ENCODE measurements at regions not wholly inside any gene's neighbourhood (a gene's known extent, or its start where the extent isn't known, plus 50 kb on each side); places are given as distances from the start of the nearest gene placed in this dataset.
"Not testable (repeated sequence)": the region's sequence is repeated elsewhere in the genome, so short reads cannot be mapped to it uniquely, and the experiment has no call there.

DNA sequence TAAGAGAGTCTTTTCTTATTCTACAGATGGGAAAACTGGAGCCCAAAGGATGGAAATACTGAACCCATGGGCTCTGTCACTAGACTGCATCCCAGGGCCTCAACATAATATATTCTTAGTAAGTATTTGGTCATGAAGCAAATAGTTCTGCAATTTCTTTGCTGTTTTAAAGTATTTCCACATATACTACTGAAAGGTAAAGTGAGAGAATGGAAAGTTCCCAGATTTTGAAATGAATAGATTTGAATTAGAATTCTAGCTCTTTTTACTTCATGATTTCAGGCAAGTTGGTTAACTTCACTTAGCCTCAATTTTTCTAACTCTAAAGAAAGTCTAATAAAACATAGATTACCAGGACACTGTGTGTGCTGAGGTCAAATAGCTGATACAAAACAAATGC, 95.6 kb upstream of the FGGY start:
- no peak for DNase-seq
- Histone ChIP-seq H3K36me3 (ENCODE audit: control insufficient read depth, insufficient read depth, low read length) (no peaks in the 10 kb centered on the region), H2BK5ac (ENCODE audit: low read length) (no peak overlapping the region)

DNA sequence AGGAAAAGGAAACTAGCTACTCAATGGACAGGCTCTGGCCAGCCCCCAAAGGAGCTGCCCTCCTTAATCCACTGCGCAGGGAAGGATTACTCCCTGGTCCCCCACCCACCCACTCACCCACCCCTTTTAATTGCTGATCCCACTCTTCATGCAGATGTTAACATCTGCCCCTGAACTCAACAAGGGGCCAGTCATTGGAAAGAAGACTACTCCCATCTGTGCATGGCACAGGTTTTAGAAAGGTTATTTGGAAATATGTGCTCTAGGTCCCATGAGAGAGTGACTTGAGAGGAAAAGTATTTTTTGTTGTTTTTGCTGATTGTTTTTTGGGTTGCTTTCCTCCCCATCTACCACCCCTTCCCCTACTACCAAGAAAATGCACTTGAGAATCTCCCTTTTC, 94.4 kb upstream of the FGGY start:
- Histone ChIP-seq H2BK120ac (ENCODE audit: low read depth, low read length) (no peak overlapping the region), H3K56ac (ENCODE audit: low read length) (no peak overlapping the region), H3K36me3 (ENCODE audit: control insufficient read depth, insufficient read depth, low read length) (no peaks in the 10 kb centered on the region), H3K9ac (ENCODE audit: low read length) (no peak overlapping the region), H3K4ac (ENCODE audit: low read depth, low read length) (no peak overlapping the region), H3K27me3 (ENCODE audit: insufficient read depth, low read length, poor library complexity) (no peaks in the 10 kb centered on the region), H2AK5ac (ENCODE audit: low read length) (no peak overlapping the region), H3K4me2 (ENCODE audit: low read length) (no peak overlapping the region), H3K27ac (ENCODE audit: low read depth, low read length) (no peak overlapping the region), H2BK15ac (replicated peaks; ENCODE audit: low read depth) (no peak overlapping the region), H4K8ac (ENCODE audit: low read depth, low read length) (no peak overlapping the region), H3K79me1 (ENCODE audit: low read length) (no peaks in the 10 kb centered on the region), H3K4me1 (ENCODE audit: control insufficient read depth, low read depth, low read length) (no peaks in the 10 kb centered on the region), H3K4me3 (ENCODE audit: low read length) (no peak overlapping the region), H4K5ac (ENCODE audit: low read length) (no peak overlapping the region), H3K23ac (ENCODE audit: low read length) (no peak overlapping the region), H3K18ac (ENCODE audit: low read length) (no peak overlapping the region), H2BK5ac (ENCODE audit: low read length) (no peak overlapping the region), H3K79me2 (ENCODE audit: control insufficient read depth, insufficient read depth, low read length) (no peaks in the 10 kb centered on the region)
- no peak for DNase-seq
- no CpG with 5 or more reads among the region's 1 CpG for WGBS (ENCODE audit: extremely low coverage, insufficient coverage, low lambda C conversion rate)

More for the DNA sequence above, 95.6 kb upstream of the FGGY start:
- H3K4me3 ChIP-seq (ENCODE audit: low read length), result no peak overlapping the region
- no peak overlapping the region for H4K5ac ChIP-seq (ENCODE audit: low read length)
- H3K56ac ChIP-seq (ENCODE audit: low read length), result no peak overlapping the region
- no peak overlapping the region for H3K9ac ChIP-seq (ENCODE audit: low read length)
- no peak overlapping the region for H3K27ac ChIP-seq (ENCODE audit: low read depth, low read length)
- H2AK5ac ChIP-seq (ENCODE audit: low read length), result no peak overlapping the region
- no peak overlapping the region for H3K18ac ChIP-seq (ENCODE audit: low read length)
- H3K4me2 ChIP-seq (ENCODE audit: low read length), result no peak overlapping the region
- no peaks in the 10 kb centered on the region for H3K79me2 ChIP-seq (ENCODE audit: control insufficient read depth, insufficient read depth, low read length)
- no peak overlapping the region for H4K8ac ChIP-seq (ENCODE audit: low read depth, low read length)
- no peaks in the 10 kb centered on the region for H3K79me1 ChIP-seq (ENCODE audit: low read length)
- no peak overlapping the region for H3K23ac ChIP-seq (ENCODE audit: low read length)
- H3K4ac ChIP-seq (ENCODE audit: low read depth, low read length), result no peak overlapping the region
- H2BK15ac ChIP-seq (replicated peaks; ENCODE audit: low read depth), result no peak overlapping the region
- no peaks in the 10 kb centered on the region for H3K27me3 ChIP-seq (ENCODE audit: insufficient read depth, low read length, poor library complexity)
- no peaks in the 10 kb centered on the region for H3K4me1 ChIP-seq (ENCODE audit: control insufficient read depth, low read depth, low read length)
- no peak overlapping the region for H2BK120ac ChIP-seq (ENCODE audit: low read depth, low read length)

DNA sequence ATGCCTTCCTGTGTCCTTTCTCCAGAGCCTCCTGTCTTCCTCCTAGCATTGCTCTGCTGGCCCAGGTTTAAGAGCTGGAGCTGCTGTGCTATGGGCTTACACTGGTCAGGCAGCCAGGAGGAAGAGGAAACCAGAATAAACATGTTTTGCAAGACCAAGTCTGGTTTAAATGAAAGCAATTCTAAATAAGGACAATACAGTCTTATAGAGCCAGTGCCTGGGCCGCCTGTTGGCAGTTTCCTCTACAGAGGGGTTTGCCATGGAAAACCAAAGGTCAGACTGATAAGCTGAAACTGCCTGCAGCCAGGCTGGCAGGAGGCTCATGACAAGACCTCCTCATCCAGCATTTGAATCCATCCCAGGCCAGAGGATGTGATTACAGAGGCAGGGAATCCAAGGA, 92.9 kb upstream of the FGGY start:
- Histone ChIP-seq H3K79me2 (ENCODE audit: control insufficient read depth, insufficient read depth, low read length) (no peaks in the 10 kb centered on the region), H2BK120ac (ENCODE audit: low read depth, low read length) (no peak overlapping the region), H3K23ac (ENCODE audit: low read length) (no peak overlapping the region), H3K27ac (ENCODE audit: low read depth, low read length) (no peak overlapping the region), H3K36me3 (ENCODE audit: control insufficient read depth, insufficient read depth, low read length) (no peaks in the 10 kb centered on the region), H4K8ac (ENCODE audit: low read depth, low read length) (no peak overlapping the region), H3K4me1 (ENCODE audit: control insufficient read depth, low read depth, low read length) (no peaks in the 10 kb centered on the region), H2AK5ac (ENCODE audit: low read length) (no peak overlapping the region), H3K4ac (ENCODE audit: low read depth, low read length) (no peak overlapping the region), H2BK5ac (ENCODE audit: low read length) (no peak overlapping the region), H3K18ac (ENCODE audit: low read length) (no peak overlapping the region), H3K4me2 (ENCODE audit: low read length) (no peak overlapping the region), H3K27me3 (ENCODE audit: insufficient read depth, low read length, poor library complexity) (no peaks in the 10 kb centered on the region), H3K9ac (ENCODE audit: low read length) (no peak overlapping the region), H4K5ac (ENCODE audit: low read length) (no peak overlapping the region), H3K4me3 (ENCODE audit: low read length) (no peak overlapping the region), H3K79me1 (ENCODE audit: low read length) (no peaks in the 10 kb centered on the region), H2BK15ac (replicated peaks; ENCODE audit: low read depth) (no peak overlapping the region), H3K56ac (ENCODE audit: low read length) (no peak overlapping the region)
- WGBS (ENCODE audit: extremely low coverage, insufficient coverage, low lambda C conversion rate), result no CpG with 5 or more reads among the region's 1 CpG
- no peak for DNase-seq

DNA sequence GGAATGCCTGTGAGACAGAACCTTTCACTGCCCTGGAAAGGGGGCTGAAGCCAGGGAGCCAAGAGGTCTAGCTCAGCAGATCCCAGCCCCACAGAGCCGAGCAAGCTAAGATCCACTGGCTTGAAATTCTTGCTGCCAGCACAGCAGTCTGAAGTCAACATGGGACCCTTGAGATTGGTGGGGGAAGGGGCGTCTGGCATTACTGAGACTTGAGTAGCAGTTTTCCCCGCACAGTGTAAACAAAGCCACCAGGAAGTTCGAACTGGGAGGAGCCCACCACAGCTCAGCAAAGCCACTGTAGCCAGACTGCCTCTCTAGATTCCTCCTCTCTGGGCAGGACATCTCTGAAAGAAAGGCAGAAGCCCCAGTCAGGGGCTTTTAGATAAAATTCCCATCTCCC, 90.3 kb upstream of the FGGY start:
- not testable (repeated sequence) for H3K79me1 ChIP-seq (ENCODE audit: low read length); H3K4ac ChIP-seq (ENCODE audit: low read depth, low read length); H3K18ac ChIP-seq (ENCODE audit: low read length); H3K4me1 ChIP-seq (ENCODE audit: control insufficient read depth, low read depth, low read length); H3K9ac ChIP-seq (ENCODE audit: low read length); H2BK120ac ChIP-seq (ENCODE audit: low read depth, low read length); H3K56ac ChIP-seq (ENCODE audit: low read length); H2BK5ac ChIP-seq (ENCODE audit: low read length); H2AK5ac ChIP-seq (ENCODE audit: low read length); H4K8ac ChIP-seq (ENCODE audit: low read depth, low read length); H3K4me3 ChIP-seq (ENCODE audit: low read length); H3K27me3 ChIP-seq (ENCODE audit: insufficient read depth, low read length, poor library complexity); H3K36me3 ChIP-seq (ENCODE audit: control insufficient read depth, insufficient read depth, low read length); H3K27ac ChIP-seq (ENCODE audit: low read depth, low read length); H2BK15ac ChIP-seq (replicated peaks; ENCODE audit: low read depth); H4K5ac ChIP-seq (ENCODE audit: low read length); H3K23ac ChIP-seq (ENCODE audit: low read length); H3K79me2 ChIP-seq (ENCODE audit: control insufficient read depth, insufficient read depth, low read length); H3K4me2 ChIP-seq (ENCODE audit: low read length)
- WGBS (ENCODE audit: extremely low coverage, insufficient coverage, low lambda C conversion rate), result no CpG with 5 or more reads among the region's 4 CpGs
- peak; percentile 32 for DNase-seq

DNA sequence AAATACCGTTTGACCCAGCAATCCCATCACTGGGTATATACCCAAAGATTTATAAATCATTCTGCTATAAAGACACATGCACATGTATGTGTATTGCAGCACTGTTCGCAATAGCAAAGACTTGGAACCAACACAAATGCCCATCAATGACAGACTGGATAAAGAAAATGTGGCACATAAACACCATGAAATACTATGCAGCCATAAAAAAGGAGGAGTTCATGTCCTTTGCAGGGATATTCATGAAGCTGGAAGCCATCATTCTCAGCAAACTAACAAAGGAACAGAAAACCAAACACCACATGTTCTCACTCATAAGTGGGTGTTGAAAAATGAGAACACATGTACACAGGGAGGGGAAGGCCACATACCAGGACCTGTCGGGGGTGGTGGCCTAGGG, 86.5 kb upstream of the FGGY start:
- not testable (repeated sequence) for H3K27ac ChIP-seq (ENCODE audit: low read depth, low read length); H2BK120ac ChIP-seq (ENCODE audit: low read depth, low read length); H3K9ac ChIP-seq (ENCODE audit: low read length); H3K27me3 ChIP-seq (ENCODE audit: insufficient read depth, low read length, poor library complexity); H4K5ac ChIP-seq (ENCODE audit: low read length); DNase-seq; H3K4ac ChIP-seq (ENCODE audit: low read depth, low read length); H3K79me1 ChIP-seq (ENCODE audit: low read length); H2BK5ac ChIP-seq (ENCODE audit: low read length); H2BK15ac ChIP-seq (replicated peaks; ENCODE audit: low read depth); H3K23ac ChIP-seq (ENCODE audit: low read length); H3K18ac ChIP-seq (ENCODE audit: low read length); H3K4me1 ChIP-seq (ENCODE audit: control insufficient read depth, low read depth, low read length); H3K79me2 ChIP-seq (ENCODE audit: control insufficient read depth, insufficient read depth, low read length); H3K4me3 ChIP-seq (ENCODE audit: low read length); H3K4me2 ChIP-seq (ENCODE audit: low read length); H3K56ac ChIP-seq (ENCODE audit: low read length); H2AK5ac ChIP-seq (ENCODE audit: low read length); H4K8ac ChIP-seq (ENCODE audit: low read depth, low read length); H3K36me3 ChIP-seq (ENCODE audit: control insufficient read depth, insufficient read depth, low read length)
- no CpG with 5 or more reads among the region's 3 CpGs for WGBS (ENCODE audit: extremely low coverage, insufficient coverage, low lambda C conversion rate)

DNA sequence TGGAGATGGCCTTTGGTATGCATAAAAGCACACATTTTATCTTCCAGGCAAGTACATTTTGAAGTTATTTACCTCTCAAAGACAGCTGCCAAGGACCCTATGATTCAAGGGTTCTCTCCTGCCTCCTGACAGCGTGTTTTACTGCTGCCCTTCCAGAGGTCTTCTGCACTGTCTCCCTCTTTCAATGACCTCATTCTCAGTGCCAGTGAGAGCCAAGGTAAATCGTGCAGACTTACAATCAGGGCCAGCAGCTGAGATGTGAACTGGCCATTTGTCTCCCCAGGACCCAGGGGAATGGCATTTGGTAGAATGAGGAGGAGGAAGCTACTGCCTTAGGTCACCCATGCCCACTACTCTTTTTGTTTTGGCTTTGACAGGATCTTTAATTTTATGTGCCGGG, 84.2 kb upstream of the FGGY start:
- no CpG with 5 or more reads among the region's 3 CpGs for WGBS (ENCODE audit: extremely low coverage, insufficient coverage, low lambda C conversion rate)
- Histone ChIP-seq H4K8ac (ENCODE audit: low read depth, low read length) (no peak overlapping the region), H3K4me3 (ENCODE audit: low read length) (no peak overlapping the region), H3K27me3 (ENCODE audit: insufficient read depth, low read length, poor library complexity) (no peaks in the 10 kb centered on the region), H3K79me1 (ENCODE audit: low read length) (no peaks in the 10 kb centered on the region), H2BK120ac (ENCODE audit: low read depth, low read length) (no peak overlapping the region), H3K27ac (ENCODE audit: low read depth, low read length) (no peak overlapping the region), H3K56ac (ENCODE audit: low read length) (no peak overlapping the region), H4K5ac (ENCODE audit: low read length) (no peak overlapping the region), H3K79me2 (ENCODE audit: control insufficient read depth, insufficient read depth, low read length) (no peaks in the 10 kb centered on the region), H2BK5ac (ENCODE audit: low read length) (no peak overlapping the region), H3K23ac (ENCODE audit: low read length) (no peak overlapping the region), H2BK15ac (replicated peaks; ENCODE audit: low read depth) (no peak overlapping the region), H3K9ac (ENCODE audit: low read length) (no peak overlapping the region), H3K36me3 (ENCODE audit: control insufficient read depth, insufficient read depth, low read length) (no peaks in the 10 kb centered on the region), H3K18ac (ENCODE audit: low read length) (no peak overlapping the region), H3K4ac (ENCODE audit: low read depth, low read length) (no peak overlapping the region), H3K4me1 (ENCODE audit: control insufficient read depth, low read depth, low read length) (no peaks in the 10 kb centered on the region), H2AK5ac (ENCODE audit: low read length) (no peak overlapping the region), H3K4me2 (ENCODE audit: low read length) (no peak overlapping the region)
- DNase-seq, result no peak

Measured in mesendoderm (in vitro differentiated cells).